Uterus (tissue), 2 donors: ENCODE measurements at regions not wholly inside any gene's neighbourhood (a gene's known extent, or its start where the extent isn't known, plus 50 kb on each side); places are given as distances from the start of the nearest gene placed in this dataset.

Experiments
- CTCF ChIP-seq, 4 experiments: fragments of 200-600 bp in 2 of 4; fragments of 450-650 bp in 2 of 4; sonication (generic) in 2 of 4; IDR thresholded peaks; one replicate each; pipeline ENCODE4 v1.5.1; 2016 to 2019; ENCODE audit warnings: antibody characterized with exemption in 4 of 4, mild to moderate bottlenecking in 2 of 4, moderate library complexity in 1 of 4
- POLR2A ChIP-seq, 2 donors: fragments of 450-650 bp; IDR thresholded peaks; one replicate each; pipeline ENCODE4 v1.6.1; 2016; ENCODE audit warnings: antibody characterized with exemption in 2 of 2, mild to moderate bottlenecking in 1 of 2, moderate library complexity in 1 of 2

GRCh38 chr12:28092396-28092795 lies 97.9 kb upstream of the CCDC91 start:
- no peak for TF ChIP-seq CTCF (IDR thresholded peaks at IDR 0.05)
- no peak for TF ChIP-seq POLR2A (IDR thresholded peaks at IDR 0.05)
